ENCODE measurements at regions not wholly inside any gene's neighbourhood (a gene's known extent, or its start where the extent isn't known, plus 50 kb on each side); places are given as distances from the start of the nearest gene placed in this dataset.

DNA sequence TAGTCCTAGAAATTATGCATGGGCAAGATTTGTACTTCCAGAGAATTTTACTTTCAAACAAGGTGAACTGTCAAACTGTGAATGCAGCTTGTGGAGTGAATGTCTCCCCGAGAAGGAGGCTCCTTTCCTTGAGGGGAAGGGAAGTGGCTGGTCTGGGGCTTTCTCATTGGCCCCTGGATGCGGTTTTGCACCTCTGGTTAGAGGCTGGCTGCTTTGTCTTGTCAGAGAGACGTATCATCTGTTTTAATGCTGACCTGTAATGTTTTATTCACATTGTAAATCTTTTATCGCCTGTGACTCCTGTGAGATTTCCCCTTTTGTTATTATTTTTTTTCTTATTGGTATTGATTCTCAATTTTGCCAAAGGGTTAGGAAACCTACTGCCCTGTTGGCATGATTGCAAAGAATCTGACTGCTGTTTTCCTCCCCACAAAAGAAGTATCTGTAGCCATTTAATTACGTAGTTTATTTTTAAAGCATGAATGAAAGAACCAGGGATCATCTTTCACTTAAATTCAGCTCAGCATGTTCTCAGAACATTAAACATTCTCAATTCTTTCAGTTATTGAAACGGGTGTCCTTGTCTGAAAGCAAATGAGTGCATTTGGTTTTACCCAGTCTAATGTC, 238.3 kb upstream of the NFE2L3 start:
- no peak for DNase-seq (ENCODE audit: low spot score)

DNA sequence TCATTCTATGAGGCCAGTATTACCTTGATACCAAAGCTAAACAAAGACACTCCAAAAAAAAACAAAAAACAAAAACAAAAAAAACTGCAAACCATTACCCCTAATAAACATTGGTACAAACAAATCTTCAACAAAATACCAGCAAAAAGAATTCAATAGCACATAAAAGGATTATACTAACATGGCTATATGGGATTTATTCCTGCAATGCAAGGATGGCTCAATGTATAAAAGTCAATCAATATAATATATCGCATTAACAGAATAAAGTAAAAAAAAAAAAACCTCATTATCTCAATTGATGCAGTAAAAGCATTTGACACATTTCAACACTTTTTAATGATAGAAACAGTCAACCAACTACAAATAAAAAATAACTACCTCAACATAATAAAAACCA, 233.3 kb upstream of the NFE2L3 start:
- no peak for DNase-seq (ENCODE audit: low spot score)

DNA sequence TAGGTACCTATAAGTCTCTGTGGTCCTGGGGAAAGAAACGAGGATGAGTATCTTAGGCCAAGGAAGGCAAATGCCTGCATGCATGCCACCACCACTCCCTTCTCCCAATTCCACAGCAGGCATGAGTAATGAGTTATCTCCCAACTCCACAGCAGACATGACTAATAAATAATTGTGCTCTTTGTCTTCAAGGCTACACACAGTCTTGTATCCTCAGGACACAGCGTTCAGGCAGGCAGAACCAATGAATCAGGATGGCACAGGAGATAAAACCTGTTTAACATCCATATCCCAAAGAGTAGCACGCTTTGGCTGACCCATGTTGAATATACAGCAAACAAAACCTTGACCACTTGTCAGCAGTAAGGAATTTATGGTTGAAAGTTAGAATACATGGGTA, 229.7 kb upstream of the NFE2L3 start:
- no peak for DNase-seq (ENCODE audit: low spot score)

DNA sequence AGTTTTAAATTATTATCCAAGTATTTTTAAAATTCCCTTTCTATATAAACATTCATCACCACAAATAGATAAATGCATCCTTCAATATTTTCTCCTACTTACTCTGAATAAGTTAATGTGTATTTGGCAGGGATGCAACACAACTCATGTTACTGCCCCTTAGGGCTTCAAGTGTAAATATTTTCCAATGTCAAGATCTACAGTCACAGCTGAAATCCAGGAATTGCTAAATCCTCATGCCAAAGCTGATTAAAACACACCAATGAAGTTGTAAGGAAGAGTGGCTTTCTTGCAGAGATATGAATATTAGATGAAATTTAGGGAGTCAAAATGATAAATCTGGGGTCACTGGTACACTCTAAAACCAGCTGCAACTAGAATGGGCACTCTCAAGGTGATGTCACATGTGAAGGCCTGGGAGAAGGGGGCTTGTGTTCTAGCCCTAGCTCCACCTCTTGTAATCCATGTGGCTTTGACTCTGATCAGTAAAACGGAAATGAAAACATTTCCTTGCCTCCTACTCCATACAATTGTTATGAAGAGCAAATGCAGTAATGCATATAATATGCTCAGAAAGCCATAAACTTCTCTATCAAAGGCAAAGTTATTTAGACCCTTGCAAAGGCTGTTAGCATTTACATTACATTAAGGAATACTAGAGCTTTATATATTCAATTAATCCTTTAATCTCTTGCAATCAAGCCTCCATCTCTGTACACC, 228.1 kb upstream of the NFE2L3 start:
- DNase-seq (ENCODE audit: low spot score) = no peak

DNA sequence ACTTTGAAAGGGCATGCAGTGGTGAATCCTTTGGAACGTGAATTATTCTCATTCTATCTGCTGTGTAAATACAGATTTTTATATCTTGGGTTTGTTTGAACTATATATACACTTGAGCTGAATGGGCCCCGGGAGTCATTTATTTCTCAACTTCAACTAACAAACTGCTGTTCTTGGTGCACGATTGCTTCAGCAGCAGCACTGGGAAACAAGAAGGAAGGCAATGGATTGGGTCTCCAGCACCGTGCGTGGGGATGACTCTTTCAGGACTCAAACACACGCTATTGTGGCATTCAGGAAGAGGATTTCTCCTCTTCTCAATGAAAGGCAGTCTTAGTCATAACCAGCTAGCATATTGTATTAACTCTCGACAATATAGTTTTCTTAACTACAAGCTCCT, 226.0 kb upstream of the NFE2L3 start:
- no peak for DNase-seq (ENCODE audit: low spot score)

DNA sequence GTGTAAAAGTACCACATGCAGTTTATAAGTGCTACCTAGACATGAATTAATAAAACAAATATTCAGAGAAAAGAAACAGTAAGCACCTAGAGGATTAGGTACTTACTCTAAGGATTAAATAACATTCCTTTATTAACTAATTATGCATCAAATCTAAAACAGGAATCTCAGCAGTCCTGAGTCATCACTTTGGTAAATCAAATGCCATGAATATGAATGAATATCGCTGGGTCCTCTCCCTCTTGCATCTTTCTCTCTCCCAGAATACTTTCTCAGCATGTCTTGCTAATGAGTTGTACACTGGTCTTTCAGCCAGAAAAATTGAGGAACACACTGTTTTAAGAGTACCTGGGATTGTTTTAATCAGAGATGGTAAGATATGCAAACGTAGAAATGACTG, 225.5 kb upstream of the NFE2L3 start:
- DNase-seq (ENCODE audit: low spot score) = no peak

DNA sequence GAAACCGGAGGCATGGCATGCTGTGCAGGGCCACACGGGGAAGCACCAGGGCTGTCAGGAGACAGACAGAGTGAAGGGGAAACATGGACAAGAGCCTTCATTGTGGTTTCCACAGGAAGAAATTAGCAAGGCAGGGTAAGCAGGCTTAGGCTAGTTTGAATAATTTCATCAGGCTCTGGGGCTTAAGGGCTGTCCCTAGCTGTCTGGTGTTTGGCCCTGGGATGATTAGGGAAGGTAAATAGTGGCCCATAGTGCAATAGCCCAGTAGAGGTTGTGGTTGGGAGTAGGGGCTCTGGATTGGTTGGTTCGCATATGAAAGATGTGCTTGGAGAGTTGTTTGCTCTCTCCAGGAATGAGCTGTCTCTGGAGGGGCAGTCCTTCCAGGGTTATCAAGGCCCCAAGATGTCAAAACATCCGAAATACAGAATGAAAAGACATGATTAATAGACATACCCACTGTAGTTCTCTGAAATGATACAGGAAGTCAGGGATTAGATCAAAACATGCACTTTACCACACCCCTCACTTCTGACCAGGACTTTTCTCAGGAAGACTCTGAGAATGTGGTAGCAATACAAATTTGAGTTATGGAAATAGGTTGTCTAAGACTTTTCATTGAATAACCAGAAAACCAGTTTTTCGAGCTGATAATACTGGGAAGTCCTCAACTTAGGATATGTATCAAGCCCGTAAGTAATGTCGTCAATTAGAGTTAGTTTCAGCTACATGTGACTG, 224.9 kb upstream of the NFE2L3 start:
- no peak for DNase-seq (ENCODE audit: low spot score)

DNA sequence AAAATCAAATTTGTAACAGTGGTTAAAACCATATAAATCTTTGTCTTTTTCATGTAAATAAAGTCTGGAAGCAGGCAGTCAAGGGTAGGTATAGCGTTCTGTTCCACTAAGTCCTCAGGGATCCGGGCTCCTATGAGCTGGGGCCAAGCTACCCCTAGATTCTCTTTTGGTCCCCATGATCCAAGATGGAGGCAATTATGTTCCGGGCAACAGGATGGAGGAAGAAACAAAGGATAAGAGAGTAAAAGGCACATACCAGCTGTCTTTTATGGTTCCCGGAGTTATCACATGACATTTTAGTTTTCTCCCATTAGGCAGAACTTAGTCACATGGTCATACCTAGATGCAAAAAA, 224.4 kb upstream of the NFE2L3 start:
- no peak for DNase-seq (ENCODE audit: low spot score)

DNA sequence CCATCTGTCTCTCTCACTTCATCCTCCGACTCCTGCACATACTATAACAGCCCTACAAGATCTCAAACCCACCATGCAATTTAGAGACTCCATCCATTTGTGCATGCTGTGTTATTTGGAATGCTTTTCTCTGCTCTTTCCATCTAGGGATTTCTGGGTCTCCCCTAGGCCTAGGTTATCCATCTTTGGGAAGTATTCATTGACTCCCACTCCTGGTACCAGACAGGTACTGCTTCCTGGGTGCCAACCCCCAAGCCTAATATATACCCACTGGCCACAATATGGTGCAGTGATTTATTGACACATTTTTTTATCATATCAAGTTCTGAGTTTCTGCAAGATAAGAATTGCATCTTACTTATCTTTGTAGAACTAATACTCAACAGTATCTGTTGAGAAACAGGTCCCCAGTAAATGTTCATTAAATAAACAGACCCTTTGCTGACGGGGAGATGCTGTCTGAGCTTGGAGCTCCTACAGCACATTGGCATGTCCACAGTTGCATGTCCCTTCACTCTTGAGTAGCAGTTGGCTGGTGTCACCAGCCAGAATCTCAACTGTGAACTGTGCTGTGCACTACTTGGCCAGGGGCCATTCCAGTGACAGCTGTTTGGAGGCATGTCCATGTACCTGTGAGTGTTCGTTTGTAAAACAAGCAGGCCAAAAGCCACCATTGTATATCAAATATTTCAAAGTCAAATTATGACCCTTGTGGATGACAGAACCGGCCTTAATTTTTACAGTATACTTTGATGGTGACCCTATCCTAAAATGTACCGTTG, 223.3 kb upstream of the NFE2L3 start:
- DNase-seq (ENCODE audit: low spot score) = no peak

DNA sequence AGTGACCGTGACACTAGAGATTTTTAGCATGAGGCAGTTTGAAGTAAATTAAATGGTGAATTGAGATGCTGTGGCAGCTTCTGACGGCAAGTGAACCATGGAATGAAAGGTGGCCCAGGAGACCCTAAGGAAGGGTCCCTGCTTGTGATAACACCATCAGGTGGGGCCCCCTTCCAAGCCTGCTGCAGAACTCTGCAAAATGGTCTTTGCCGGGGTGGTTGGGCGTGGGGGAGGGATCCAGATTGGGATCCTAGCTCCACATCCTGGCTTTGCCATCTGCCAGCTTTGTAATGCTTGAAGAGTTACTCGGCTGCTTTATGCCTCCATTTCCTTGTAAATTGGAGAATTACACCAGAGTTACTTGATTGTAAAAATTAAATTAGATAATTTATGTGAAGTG, 222.6 kb upstream of the NFE2L3 start:
- no peak for DNase-seq (ENCODE audit: low spot score)

DNA sequence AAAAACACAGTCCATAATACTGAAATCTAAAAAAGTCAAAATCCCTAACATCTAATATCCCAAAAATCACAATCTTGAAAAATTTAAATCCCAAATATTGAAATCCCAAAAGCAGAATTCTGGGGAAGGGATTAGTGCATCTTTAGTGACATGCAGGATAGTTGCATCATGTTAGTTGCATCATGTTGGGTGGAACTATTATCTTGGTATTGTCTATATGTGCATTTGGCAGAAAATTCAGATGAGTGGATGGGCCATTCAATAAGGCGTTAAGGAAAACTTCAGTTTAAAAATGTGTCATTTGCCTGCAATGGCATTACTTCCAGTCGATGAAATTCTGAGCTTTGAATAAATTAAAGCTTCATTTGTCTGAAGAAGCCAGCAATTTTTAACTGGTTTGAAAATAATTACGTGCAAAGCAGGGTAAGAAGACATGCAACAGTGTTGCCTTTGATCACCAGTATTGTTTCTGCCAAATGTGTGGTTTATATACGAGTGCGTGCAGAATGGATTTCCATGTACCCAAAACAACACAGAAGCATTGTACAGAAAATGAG, 221.4 kb upstream of the NFE2L3 start:
- DNase-seq (ENCODE audit: low spot score) = no peak

DNA sequence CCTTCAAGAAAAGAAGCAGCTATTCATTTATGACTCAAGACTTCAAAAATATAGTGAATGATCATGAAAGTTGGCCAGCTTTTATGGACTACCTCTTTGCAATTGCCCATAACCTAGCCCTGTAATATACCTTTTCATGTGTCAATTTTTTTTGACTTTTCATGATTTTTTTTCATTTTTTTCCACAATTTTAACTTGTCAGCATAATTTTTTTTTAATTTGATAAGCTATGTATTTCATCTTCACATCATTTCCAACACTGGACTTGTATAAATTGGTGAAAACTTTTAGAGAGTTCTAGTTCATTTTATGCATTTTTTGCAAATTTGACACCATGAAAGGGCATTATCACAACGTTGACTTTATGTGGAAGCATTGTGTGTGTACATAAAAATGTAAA, 220.8 kb upstream of the NFE2L3 start:
- DNase-seq (ENCODE audit: low spot score) = no peak

DNA sequence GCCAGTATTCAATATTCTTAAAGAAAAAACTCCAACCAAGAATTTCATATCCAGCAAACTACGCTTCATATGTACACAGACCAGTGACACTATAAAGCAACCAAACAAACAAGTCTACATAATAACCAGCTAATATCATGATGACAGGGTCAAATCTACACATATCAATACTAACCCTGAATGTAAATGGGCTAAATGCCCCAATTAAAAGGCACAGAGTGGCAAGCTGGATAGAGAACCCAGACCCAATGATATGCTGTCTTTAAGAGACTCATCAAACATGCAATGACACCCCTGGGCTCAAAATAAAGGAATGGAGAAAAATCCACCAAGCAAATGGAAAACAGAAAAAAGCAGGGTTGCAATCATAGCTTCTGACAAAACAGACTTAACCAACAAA, 218.1 kb upstream of the NFE2L3 start:
- no peak for DNase-seq (ENCODE audit: low spot score)

DNA sequence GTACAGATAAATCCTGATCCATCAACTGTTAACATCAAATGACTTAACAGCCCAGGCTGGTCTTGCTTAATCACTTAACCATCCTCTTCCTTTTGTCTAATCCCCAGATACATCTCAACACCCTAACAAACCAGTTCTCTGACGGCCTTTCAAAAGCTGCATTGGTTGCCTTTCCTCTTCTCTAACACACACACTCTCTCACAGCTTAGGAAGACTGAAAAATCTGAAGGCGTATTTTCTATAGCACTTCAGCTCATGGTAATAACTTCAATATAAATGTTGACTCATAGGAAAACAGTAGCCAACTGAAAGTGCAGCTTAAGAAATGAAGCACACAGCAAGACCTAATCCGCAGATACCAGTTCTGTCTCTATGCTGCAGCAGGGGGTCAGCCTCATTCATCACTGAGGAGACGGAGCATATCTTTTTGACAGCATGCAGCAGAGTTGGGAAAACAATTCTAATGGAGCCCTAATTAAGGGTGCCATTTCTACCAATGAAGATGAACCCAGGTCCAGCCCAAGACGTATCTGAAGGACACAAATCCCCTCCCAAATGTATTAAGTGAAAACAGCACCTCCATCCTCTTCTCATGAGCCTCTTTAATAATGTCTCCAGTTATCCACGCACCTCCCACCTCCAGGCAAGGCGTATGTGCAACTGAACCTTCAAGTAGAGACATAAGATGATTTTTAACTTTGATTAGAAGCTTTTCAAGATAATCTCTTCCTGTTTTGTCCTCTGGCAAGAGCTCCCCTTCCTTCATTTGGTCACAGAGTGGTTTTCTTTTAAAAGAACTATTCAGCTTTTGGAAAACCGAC, 211.7 kb upstream of the NFE2L3 start:
- no peak for DNase-seq (ENCODE audit: low spot score)

DNA sequence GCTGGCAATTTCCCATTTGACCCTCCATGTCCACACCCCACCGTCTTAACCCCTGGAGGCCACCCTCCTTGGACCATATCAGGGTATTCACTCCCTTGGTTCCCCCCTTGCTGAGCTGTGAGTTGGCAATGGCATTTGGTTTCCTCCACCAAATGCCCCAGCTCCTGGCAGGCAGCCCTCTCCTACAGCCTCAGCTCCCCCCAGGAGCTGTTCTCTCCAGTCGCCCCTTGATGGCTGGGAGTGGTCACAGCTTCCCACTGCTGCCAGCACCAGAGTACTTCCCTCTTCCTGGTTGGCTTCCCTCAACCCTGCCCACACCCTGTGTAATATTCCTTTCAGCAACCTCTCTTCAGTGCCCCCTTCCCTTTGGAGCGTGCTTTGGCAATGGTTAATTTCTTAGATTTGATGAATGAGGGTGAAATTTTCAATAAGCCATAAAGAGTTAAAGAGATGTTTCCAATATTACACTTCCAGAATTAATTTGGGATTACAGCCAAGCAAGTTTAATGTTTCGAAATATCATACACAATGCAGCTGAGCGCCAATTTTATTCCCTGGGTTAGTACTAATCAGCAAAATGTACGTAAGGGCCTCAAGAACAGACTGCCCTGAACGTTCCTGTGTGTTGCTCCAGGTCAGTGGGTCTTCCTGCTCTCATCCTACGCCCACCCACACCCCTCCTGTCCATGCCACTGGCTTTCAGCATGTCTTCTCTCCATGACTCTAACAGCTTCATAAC, 207.1 kb upstream of the NFE2L3 start:
- DNase-seq (ENCODE audit: low spot score) = no peak

DNA sequence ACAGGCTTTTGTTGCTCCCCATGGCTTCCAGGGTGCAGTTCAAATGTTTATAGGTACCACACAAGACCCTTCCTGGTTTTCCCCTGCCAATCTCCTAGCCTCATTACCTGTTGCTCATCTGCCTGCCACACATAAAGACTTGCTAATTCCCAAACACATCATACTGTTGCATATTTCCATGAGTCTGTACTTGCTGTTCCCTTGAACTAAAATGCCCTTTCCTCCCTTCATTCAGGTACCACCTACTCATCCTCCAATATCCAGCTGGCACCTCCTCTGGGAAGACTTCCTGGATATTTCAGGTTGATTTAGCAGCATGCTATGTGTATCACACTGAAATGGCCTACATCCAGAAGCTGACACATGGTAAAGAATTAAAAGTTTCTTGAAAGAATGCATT, 206.4 kb upstream of the NFE2L3 start:
- DNase-seq (ENCODE audit: low spot score) = no peak

DNA sequence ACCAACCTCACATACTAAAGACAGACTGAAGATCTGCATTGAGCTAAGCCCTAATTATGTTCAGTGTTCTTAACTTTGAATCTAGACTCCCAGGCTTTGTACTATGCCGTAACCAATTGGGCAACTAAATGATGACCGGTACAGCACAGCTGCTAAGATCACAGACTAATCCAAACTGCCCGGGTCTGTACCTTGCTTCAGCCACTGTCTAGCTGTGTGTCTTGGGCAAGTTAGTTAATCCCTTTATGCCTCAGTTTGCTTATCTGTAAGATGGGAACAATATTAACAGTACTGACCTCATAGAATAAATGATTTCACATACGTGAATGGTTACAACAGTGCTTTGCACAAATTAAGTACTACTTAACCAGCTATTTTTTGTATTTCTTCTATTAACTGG, 205.8 kb upstream of the NFE2L3 start:
- DNase-seq (ENCODE audit: low spot score) = no peak

DNA sequence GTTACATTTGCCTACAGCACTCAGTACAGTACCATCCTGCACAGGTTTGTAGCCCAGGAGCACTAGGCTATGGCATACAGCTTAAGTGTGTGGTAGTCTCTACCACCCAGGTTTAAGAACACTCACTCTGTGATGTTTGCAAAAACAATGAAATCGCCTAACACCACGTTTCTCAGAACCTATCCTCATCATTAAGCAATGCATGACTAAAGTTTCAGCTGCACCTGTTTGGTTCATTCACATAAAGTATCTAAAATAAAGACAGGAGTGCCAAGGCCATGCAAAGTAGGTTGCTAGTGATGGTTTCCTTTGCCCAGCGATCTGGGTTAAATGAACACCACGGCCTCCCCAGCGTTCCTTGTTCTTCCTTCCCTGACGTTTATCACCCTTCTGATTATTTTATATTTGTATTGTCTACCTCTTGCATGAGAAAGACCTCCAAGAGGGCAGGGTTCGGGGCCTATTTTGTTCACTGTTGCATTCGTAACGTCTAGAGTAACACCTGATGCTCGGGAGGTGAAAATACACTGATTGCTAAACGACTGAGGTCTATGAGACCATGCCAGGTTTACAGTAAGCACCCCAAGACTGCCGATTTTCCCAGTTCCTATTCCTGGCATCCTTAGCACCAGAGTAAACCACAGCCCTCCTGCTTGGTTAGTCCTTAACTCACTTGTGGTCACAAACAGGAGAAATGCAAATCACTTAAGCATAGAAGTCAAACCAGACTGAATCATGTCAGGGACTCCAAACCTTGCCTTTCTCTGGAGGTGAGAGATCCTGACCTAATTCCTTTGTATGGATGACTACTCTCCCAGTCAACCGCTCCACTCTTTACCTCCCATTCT, 204.1 kb upstream of the NFE2L3 start:
- no peak for DNase-seq (ENCODE audit: low spot score)

DNA sequence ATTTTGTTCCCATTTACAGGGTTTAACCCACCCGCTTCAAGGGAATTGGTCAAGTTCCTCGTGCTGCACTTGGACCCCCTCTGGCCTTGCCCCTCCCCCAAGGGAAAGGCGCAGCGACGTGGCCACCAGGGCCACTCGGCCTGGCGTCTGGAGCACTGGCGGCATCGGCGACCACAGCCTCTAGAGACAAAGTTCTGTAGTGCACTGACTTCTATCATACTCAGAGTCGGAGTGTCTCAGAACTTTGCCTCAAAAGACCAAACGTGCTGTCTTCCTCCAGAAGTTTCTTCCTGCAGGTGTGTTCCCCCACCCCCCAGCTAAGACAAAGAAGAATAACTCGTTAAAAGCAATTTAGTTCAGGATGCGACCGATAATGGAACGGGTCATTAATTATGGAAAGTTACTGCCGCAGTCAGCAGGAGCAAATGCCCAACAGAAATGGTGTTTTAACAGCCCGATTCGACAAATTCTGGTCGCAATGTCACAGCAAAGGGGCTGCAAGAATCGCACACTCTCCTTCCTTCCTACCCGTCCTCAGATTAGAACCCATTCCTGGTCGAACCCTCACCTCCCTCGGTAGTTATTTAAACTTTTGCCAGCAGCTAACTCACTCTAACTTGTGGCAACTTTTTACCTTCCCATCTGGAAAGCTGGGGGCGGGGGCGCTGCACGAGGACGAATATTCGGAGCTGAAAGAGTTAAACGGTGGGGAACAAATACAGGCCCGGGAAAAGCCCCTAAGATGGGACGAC, 202.1 kb upstream of the NFE2L3 start:
- no peak for DNase-seq (ENCODE audit: low spot score)

Measured in pons (tissue), 1 donor.